Caco-2 (cell line): ENCODE measurements at regions not wholly inside any gene's neighbourhood (a gene's known extent, or its start where the extent isn't known, plus 50 kb on each side); places are given as distances from the start of the nearest gene placed in this dataset.

Experiments
- BruUV-seq: library from RNA; stranded (reverse); fragments of 400-500 nt; replicated peaks from 2 replicates; lab custom pipeline; 2021; lab: Mats Ljungman, UMichigan
- CTCF ChIA-PET: fragments of 300-600 bp; sonication (Branson Sonifier 250); formaldehyde crosslinking; loops from one replicate; lab custom pipeline; 2022; ENCODE audit warnings: antibody characterized with exemption; lab: Charles Lee
- POLR2A ChIA-PET: fragments of 300-600 bp; sonication (Branson Sonifier 250); formaldehyde crosslinking; loops from one replicate; lab custom pipeline; 2022; ENCODE audit warnings: antibody characterized with exemption; lab: Charles Lee
- DNase-seq, 2 experiments: peaks; one replicate each; pipeline versions ENCODE4 v3.0.0 to v3.0.0-alpha.2; 2020 to 2022
- H3K27me3 ChIP-seq: replicated peaks from 2 replicates; pipeline ENCODE4 v1.6.0; 2011; ENCODE audit warnings: low read length; ENCODE audit not compliant: control insufficient read depth, insufficient read depth
- H3K36me3 ChIP-seq: 2 replicates; pipeline ENCODE4 v1.5.1; 2011; ENCODE audit warnings: low read length; ENCODE audit not compliant: control insufficient read depth, insufficient read depth
- H3K4me1 ChIP-seq: fragments of 250-450 bp; sonication (Bioruptor Pico); 2 replicates; pipeline ENCODE4 v1.5.1; 2020; ENCODE audit warnings: mild to moderate bottlenecking
- H3K4me3 ChIP-seq: 2 replicates; pipeline ENCODE4 v1.5.1; 2011; ENCODE audit warnings: low read depth, mild to moderate bottlenecking, control low read depth, low read length
- H3K9me3 ChIP-seq: fragments of 250-450 bp; sonication (Bioruptor Pico); 2 replicates; pipeline ENCODE4 v1.5.1; 2020; ENCODE audit warnings: mild to moderate bottlenecking, moderate library complexity
- H3K27ac Mint-ChIP-seq: one replicate; pipeline ENCODE4 v1.8.0; 2022; ENCODE audit warnings: mixed read lengths; ENCODE audit not compliant: unreplicated experiment
- H3K27me3 Mint-ChIP-seq: one replicate; pipeline ENCODE4 v1.8.0; 2022; ENCODE audit warnings: mixed read lengths; ENCODE audit not compliant: insufficient read depth, unreplicated experiment
- H3K36me3 Mint-ChIP-seq: one replicate; pipeline ENCODE4 v1.8.0; 2022; ENCODE audit warnings: mild to moderate bottlenecking, mixed read lengths; ENCODE audit not compliant: insufficient read depth, unreplicated experiment
- H3K4me1 Mint-ChIP-seq: one replicate; pipeline ENCODE4 v1.8.0; 2022; ENCODE audit warnings: low read depth, mixed read lengths; ENCODE audit not compliant: unreplicated experiment
- H3K4me3 Mint-ChIP-seq: one replicate; pipeline ENCODE4 v1.8.0; 2022; ENCODE audit warnings: mild to moderate bottlenecking, moderate library complexity, mixed read lengths; ENCODE audit not compliant: unreplicated experiment
- H3K9me3 Mint-ChIP-seq: one replicate; pipeline ENCODE4 v1.8.0; 2022; ENCODE audit warnings: mixed read lengths; ENCODE audit not compliant: unreplicated experiment
- CTCF ChIP-seq, 2 experiments: fragments of 200-600 bp in 1 of 2; IDR thresholded peaks; 1 replicate in 1 of 2; 2 replicates in 1 of 2; pipeline versions ENCODE4 v1.5.1 to v1.8.0; 2011 to 2022; ENCODE audit warnings: antibody characterized with exemption in 1 of 2, control low read depth in 1 of 2, inconsistent platforms in 1 of 2, low read depth in 1 of 2, low read length in 1 of 2, mild to moderate bottlenecking in 1 of 2, moderate library complexity in 1 of 2; ENCODE audit not compliant: insufficient read depth in 1 of 2, severe bottlenecking in 1 of 2, unreplicated experiment in 1 of 2
- intact Hi-C: fragments of 100-400 bp; cut with micrococcal nuclease; formaldehyde crosslinking; loops from one replicate; pipeline ENCODE4 v1.10.0; 2022; ENCODE audit not compliant: unreplicated experiment

- POLR2A ChIA-PET: interaction anchor here (1.2 kb wide), 1 partner anchor 50 kb away, joined by 3 read pairs; the partner anchor contains the start of gene ATF7IP
Measured at GRCh38 chr12:14315501-14315900, 50.0 kb upstream of the ATF7IP start.

More at GRCh38 chr12:14315501-14315900, 50.0 kb upstream of the ATF7IP start:
- Mint-ChIP-seq H3K36me3 (no peaks in the 10 kb centered on the region), H3K4me3 (no peak overlapping the region), H3K27ac (no peak overlapping the region), H3K27me3 (no peaks in the 10 kb centered on the region), H3K4me1 (no peaks in the 10 kb centered on the region), H3K9me3 (peaks cover 9% of the 10 kb centered on the region)
- Histone ChIP-seq H3K9me3 (peaks cover 6% of the 10 kb centered on the region; the same call in 1 of the 2 replicates), H3K4me3 (no peak overlapping the region), H3K4me1 (no peaks in the 10 kb centered on the region), H3K27me3 (no peaks in the 10 kb centered on the region), H3K36me3 (no peaks in the 10 kb centered on the region)
- TF ChIP-seq CTCF (IDR thresholded peaks at IDR 0.05; ENCODE audit: insufficient read depth in 1 of 2, low read depth in 1 of 2, low read length in 1 of 2, severe bottlenecking in 1 of 2, unreplicated experiment in 1 of 2): no peak
- CTCF ChIA-PET: no interaction called here
- intact Hi-C loops: no loop called here
- no TSS peak for BruUV-seq
- no peak for DNase-seq
